ENCODE measurements at regions not wholly inside any gene's neighbourhood (a gene's known extent, or its start where the extent isn't known, plus 50 kb on each side); places are given as distances from the start of the nearest gene placed in this dataset.

- no peak for TF ChIP-seq POLR2A (IDR thresholded peaks at IDR 0.05; ENCODE audit: low read length)
- no peak for TF ChIP-seq GATA1 (IDR thresholded peaks at IDR 0.05; ENCODE audit: low read depth, low read length)
Observed at GRCh38 chr11:11756718-11757117, 85.1 kb upstream of the USP47 start.

Measured in erythroblast (primary cell).